Breast epithelium (tissue), 3 donors: ENCODE measurements at regions not wholly inside any gene's neighbourhood (a gene's known extent, or its start where the extent isn't known, plus 50 kb on each side); places are given as distances from the start of the nearest gene placed in this dataset.

ENCODE experiments used
- POLR2A ChIP-seq: fragments of 450-650 bp; IDR thresholded peaks from one replicate; pipeline ENCODE4 v1.6.1; 2016; ENCODE audit warnings: antibody characterized with exemption, mild to moderate bottlenecking, moderate library complexity
- POLR2AphosphoS5 ChIP-seq, 3 donors: sonication (generic); formaldehyde crosslinking; IDR thresholded peaks; one replicate each; pipeline ENCODE4 v1.6.1; 2017; ENCODE audit warnings: antibody characterized with exemption in 3 of 3
- TF ChIP-seq, protein P1 (sequence below), 3 donors: fragments of 450-650 bp; IDR thresholded peaks; one replicate each; pipeline ENCODE4 v1.5.1; 2016 to 2017; ENCODE audit warnings: antibody characterized with exemption in 3 of 3, mild to moderate bottlenecking in 3 of 3, moderate library complexity in 3 of 3

DNA sequence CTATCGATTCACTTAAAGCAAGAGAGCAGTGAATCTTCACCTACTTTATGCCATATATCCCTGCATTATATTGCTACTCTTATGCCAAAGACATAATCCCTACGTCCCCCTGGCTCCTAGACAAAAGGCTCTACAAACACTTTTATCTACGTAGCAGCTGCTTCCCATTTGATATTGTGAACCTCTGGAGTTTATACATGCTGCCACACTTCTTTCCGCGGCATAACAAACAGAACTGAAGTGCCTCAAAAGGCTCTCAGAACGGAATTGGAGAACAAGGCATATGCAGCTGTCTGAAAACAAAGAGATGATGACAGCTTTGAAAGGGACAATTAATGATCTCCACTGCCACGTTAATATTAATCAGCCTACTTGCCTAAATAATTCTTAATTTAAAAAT lies 985.6 kb upstream of the LRRN3 start:
- TF ChIP-seq, protein P1, sequence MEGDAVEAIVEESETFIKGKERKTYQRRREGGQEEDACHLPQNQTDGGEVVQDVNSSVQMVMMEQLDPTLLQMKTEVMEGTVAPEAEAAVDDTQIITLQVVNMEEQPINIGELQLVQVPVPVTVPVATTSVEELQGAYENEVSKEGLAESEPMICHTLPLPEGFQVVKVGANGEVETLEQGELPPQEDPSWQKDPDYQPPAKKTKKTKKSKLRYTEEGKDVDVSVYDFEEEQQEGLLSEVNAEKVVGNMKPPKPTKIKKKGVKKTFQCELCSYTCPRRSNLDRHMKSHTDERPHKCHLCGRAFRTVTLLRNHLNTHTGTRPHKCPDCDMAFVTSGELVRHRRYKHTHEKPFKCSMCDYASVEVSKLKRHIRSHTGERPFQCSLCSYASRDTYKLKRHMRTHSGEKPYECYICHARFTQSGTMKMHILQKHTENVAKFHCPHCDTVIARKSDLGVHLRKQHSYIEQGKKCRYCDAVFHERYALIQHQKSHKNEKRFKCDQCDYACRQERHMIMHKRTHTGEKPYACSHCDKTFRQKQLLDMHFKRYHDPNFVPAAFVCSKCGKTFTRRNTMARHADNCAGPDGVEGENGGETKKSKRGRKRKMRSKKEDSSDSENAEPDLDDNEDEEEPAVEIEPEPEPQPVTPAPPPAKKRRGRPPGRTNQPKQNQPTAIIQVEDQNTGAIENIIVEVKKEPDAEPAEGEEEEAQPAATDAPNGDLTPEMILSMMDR (IDR thresholded peaks at IDR 0.05), result no peak
- TF ChIP-seq POLR2A, result no peak
- TF ChIP-seq POLR2AphosphoS5 (IDR thresholded peaks at IDR 0.05), result no peak
